ENCODE measurements at regions not wholly inside any gene's neighbourhood (a gene's known extent, or its start where the extent isn't known, plus 50 kb on each side); places are given as distances from the start of the nearest gene placed in this dataset.

DNA sequence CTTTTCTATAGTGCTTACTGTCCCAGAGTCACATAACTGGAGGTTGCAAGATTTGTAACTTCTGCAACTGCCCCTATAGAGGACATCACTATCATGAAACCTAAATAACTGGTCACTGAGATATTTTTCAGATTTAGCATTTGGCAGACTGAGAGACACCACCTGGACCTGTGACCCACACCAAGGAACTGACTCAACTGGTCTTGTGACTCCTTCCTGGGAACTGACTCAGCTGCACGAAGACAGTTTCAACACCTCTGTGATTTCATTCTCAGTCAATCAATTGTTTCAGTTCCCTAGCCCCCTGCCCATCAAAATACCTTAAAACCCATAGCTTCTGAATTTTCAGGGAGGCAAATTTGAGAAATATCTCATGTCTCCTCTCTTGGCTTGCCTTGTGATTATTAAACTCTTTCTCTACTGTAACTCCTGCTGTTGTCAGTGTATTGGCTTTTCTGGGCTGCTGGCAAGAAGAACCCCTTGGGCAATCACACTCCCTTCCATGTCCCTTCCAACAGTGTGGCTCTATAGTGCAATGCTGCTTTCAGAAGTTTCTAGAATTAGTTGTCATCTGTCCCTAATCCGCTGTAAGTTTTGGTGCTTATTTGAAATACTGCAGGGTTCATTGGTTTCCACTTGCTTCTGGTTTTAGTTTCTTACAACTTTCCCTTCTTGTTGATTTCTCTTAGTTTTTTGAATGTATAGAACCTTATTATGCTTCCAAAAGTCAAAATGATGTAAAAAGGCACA, 127.8 kb upstream of the ADCY1 start:
- TF ChIP-seq TAF1 (IDR thresholded peaks at IDR 0.05; ENCODE audit: low read depth) = no peak
- TF ChIP-seq EP300 (conservative IDR thresholded peaks at IDR 0.05; ENCODE audit: poor library complexity, severe bottlenecking) = no peak
- TF ChIP-seq, protein P1, sequence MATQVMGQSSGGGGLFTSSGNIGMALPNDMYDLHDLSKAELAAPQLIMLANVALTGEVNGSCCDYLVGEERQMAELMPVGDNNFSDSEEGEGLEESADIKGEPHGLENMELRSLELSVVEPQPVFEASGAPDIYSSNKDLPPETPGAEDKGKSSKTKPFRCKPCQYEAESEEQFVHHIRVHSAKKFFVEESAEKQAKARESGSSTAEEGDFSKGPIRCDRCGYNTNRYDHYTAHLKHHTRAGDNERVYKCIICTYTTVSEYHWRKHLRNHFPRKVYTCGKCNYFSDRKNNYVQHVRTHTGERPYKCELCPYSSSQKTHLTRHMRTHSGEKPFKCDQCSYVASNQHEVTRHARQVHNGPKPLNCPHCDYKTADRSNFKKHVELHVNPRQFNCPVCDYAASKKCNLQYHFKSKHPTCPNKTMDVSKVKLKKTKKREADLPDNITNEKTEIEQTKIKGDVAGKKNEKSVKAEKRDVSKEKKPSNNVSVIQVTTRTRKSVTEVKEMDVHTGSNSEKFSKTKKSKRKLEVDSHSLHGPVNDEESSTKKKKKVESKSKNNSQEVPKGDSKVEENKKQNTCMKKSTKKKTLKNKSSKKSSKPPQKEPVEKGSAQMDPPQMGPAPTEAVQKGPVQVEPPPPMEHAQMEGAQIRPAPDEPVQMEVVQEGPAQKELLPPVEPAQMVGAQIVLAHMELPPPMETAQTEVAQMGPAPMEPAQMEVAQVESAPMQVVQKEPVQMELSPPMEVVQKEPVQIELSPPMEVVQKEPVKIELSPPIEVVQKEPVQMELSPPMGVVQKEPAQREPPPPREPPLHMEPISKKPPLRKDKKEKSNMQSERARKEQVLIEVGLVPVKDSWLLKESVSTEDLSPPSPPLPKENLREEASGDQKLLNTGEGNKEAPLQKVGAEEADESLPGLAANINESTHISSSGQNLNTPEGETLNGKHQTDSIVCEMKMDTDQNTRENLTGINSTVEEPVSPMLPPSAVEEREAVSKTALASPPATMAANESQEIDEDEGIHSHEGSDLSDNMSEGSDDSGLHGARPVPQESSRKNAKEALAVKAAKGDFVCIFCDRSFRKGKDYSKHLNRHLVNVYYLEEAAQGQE (IDR thresholded peaks at IDR 0.05; ENCODE audit: borderline replicate concordance) = no peak
- TF ChIP-seq POLR2AphosphoS5 (IDR thresholded peaks at IDR 0.05) = no peak
- TF ChIP-seq, protein P2, sequence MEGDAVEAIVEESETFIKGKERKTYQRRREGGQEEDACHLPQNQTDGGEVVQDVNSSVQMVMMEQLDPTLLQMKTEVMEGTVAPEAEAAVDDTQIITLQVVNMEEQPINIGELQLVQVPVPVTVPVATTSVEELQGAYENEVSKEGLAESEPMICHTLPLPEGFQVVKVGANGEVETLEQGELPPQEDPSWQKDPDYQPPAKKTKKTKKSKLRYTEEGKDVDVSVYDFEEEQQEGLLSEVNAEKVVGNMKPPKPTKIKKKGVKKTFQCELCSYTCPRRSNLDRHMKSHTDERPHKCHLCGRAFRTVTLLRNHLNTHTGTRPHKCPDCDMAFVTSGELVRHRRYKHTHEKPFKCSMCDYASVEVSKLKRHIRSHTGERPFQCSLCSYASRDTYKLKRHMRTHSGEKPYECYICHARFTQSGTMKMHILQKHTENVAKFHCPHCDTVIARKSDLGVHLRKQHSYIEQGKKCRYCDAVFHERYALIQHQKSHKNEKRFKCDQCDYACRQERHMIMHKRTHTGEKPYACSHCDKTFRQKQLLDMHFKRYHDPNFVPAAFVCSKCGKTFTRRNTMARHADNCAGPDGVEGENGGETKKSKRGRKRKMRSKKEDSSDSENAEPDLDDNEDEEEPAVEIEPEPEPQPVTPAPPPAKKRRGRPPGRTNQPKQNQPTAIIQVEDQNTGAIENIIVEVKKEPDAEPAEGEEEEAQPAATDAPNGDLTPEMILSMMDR (IDR thresholded peaks at IDR 0.05; ENCODE audit: poor library complexity, severe bottlenecking) = no peak
- H3K27ac ChIP-seq (ENCODE audit: low read length) = no peak overlapping the region

DNA sequence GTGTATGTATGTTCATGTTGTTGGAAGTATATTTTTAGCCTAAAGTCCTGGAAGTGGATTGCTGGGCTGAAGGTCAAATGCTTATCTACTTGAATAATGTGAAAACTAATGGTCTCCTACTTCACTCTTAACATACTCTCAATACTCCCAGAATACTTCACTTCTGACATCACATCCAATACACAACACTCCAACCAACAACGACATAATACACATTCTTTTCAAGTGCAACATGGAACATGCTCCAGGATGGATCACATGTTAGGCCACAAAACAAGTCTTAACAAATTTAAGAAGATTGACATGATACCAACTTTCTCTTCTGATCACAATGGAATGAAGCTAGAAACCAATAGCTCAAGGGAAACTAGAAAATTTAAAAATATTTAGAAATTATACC, 126.9 kb upstream of the ADCY1 start:
- no peaks in the 10 kb centered on the region for H3K9me3 ChIP-seq (ENCODE audit: low read length)
- TF ChIP-seq EZH2 (IDR thresholded peaks at IDR 0.05; ENCODE audit: borderline replicate concordance, insufficient read depth, low read length, poor library complexity, severe bottlenecking) = no peak
- TF ChIP-seq, protein P2 (IDR thresholded peaks at IDR 0.05; ENCODE audit: poor library complexity, severe bottlenecking) = no peak
- TF ChIP-seq TAF1 (IDR thresholded peaks at IDR 0.05; ENCODE audit: low read depth) = no peak
- TF ChIP-seq POLR2AphosphoS5 (IDR thresholded peaks at IDR 0.05) = no peak
- no peak for TF ChIP-seq MXI1 (conservative IDR thresholded peaks at IDR 0.05; ENCODE audit: poor library complexity, severe bottlenecking)
- TF ChIP-seq RAD21 (conservative IDR thresholded peaks at IDR 0.05) = no peak
- no peak for TF ChIP-seq SMC3 (conservative IDR thresholded peaks at IDR 0.05; ENCODE audit: poor library complexity)
- TF ChIP-seq, protein P1 (IDR thresholded peaks at IDR 0.05; ENCODE audit: borderline replicate concordance) = no peak
- TF ChIP-seq EP300 (conservative IDR thresholded peaks at IDR 0.05; ENCODE audit: poor library complexity, severe bottlenecking) = no peak
- no peaks in the 10 kb centered on the region for H4K20me1 ChIP-seq (ENCODE audit: insufficient read depth)
- no peaks in the 10 kb centered on the region for H3K36me3 ChIP-seq (ENCODE audit: insufficient read depth, low read length)
- no peaks in the 10 kb centered on the region for H3F3A ChIP-seq (ENCODE audit: insufficient read depth, low read length, poor library complexity, severe bottlenecking)
- H3K9me2 ChIP-seq (ENCODE audit: insufficient read depth, low read length) = no peaks in the 10 kb centered on the region
- H3K4me2 ChIP-seq (ENCODE audit: low read length) = no peak overlapping the region
- no peaks in the 10 kb centered on the region for H3K79me2 ChIP-seq (replicated peaks; ENCODE audit: insufficient read depth, low read length)
- no peaks in the 10 kb centered on the region for H3K27me3 ChIP-seq (ENCODE audit: insufficient read depth, low read depth, low read length)
- H3K9ac ChIP-seq (ENCODE audit: low read length) = no peak overlapping the region
- no peak overlapping the region for H3K27ac ChIP-seq (ENCODE audit: low read length)
- H2AFZ ChIP-seq (ENCODE audit: low read depth, low read length) = no peak overlapping the region
- H3K4me3 ChIP-seq (ENCODE audit: low read length) = no peak overlapping the region

More for the DNA sequence above, 127.8 kb upstream of the ADCY1 start:
- Histone ChIP-seq H3K79me2 (replicated peaks; ENCODE audit: insufficient read depth, low read length) (no peaks in the 10 kb centered on the region), H3K9me3 (ENCODE audit: low read length) (no peaks in the 10 kb centered on the region), H3K4me3 (ENCODE audit: low read length) (no peak overlapping the region), H4K20me1 (ENCODE audit: insufficient read depth) (no peaks in the 10 kb centered on the region), H3K36me3 (ENCODE audit: insufficient read depth, low read length) (no peaks in the 10 kb centered on the region), H3F3A (ENCODE audit: insufficient read depth, low read length, poor library complexity, severe bottlenecking) (no peaks in the 10 kb centered on the region), H2AFZ (ENCODE audit: low read depth, low read length) (no peak overlapping the region), H3K4me2 (ENCODE audit: low read length) (no peak overlapping the region), H3K27me3 (ENCODE audit: insufficient read depth, low read depth, low read length) (no peaks in the 10 kb centered on the region), H3K9me2 (ENCODE audit: insufficient read depth, low read length) (no peaks in the 10 kb centered on the region), H3K9ac (ENCODE audit: low read length) (no peak overlapping the region)

Measured in neural cell (in vitro differentiated cells).